ENCODE measurements at regions not wholly inside any gene's neighbourhood (a gene's known extent, or its start where the extent isn't known, plus 50 kb on each side); places are given as distances from the start of the nearest gene placed in this dataset.
"Not testable (repeated sequence)": the region's sequence is repeated elsewhere in the genome, so short reads cannot be mapped to it uniquely, and the experiment has no call there.

GRCh38 chr3:110015231-110015963, 678.1 kb upstream of the DPPA4 start:
- H3K4me3 ChIP-seq (ENCODE audit: low read length in 2 of 2) = no peak overlapping the region
- H3K9ac ChIP-seq (ENCODE audit: low read depth in 1 of 2, low read length in 2 of 2) = no peak overlapping the region
- H3K27ac ChIP-seq (ENCODE audit: low read depth in 2 of 2, low read length in 2 of 2) = no peak overlapping the region
- no peaks in the 10 kb centered on the region for H3K9me3 ChIP-seq (ENCODE audit: control insufficient read depth in 2 of 2, low read length in 2 of 2)
- H3K36me3 ChIP-seq (ENCODE audit: control insufficient read depth in 2 of 2, insufficient read depth in 2 of 2, low read length in 2 of 2) = no peaks in the 10 kb centered on the region
- no peaks in the 10 kb centered on the region for H3K4me1 ChIP-seq (ENCODE audit: control insufficient read depth in 2 of 2, insufficient read depth in 2 of 2, low read length in 2 of 2)
- H3K27me3 ChIP-seq (ENCODE audit: control insufficient read depth in 2 of 2, insufficient read depth in 2 of 2, low read length in 2 of 2) = no peaks in the 10 kb centered on the region

- Histone ChIP-seq H3K9ac (ENCODE audit: low read depth in 1 of 2, low read length in 2 of 2) (no peak overlapping the region), H3K27me3 (ENCODE audit: control insufficient read depth in 2 of 2, insufficient read depth in 2 of 2, low read length in 2 of 2) (no peaks in the 10 kb centered on the region), H3K9me3 (ENCODE audit: control insufficient read depth in 2 of 2, low read length in 2 of 2) (no peaks in the 10 kb centered on the region), H3K4me3 (ENCODE audit: low read length in 2 of 2) (no peak overlapping the region), H3K4me1 (ENCODE audit: control insufficient read depth in 2 of 2, insufficient read depth in 2 of 2, low read length in 2 of 2) (no peaks in the 10 kb centered on the region), H3K27ac (ENCODE audit: low read depth in 2 of 2, low read length in 2 of 2) (no peak overlapping the region), H3K36me3 (ENCODE audit: control insufficient read depth in 2 of 2, insufficient read depth in 2 of 2, low read length in 2 of 2) (no peaks in the 10 kb centered on the region)
These were observed 679.0 kb upstream of the DPPA4 start for GRCh38 chr3:110016235-110016815.

GRCh38 chr3:110017304-110017703, 680.0 kb upstream of the DPPA4 start:
- H3K9ac ChIP-seq (ENCODE audit: low read depth in 1 of 2, low read length in 2 of 2) = no peak overlapping the region
- no peaks in the 10 kb centered on the region for H3K36me3 ChIP-seq (ENCODE audit: control insufficient read depth in 2 of 2, insufficient read depth in 2 of 2, low read length in 2 of 2)
- no peak overlapping the region for H3K4me3 ChIP-seq (ENCODE audit: low read length in 2 of 2)
- no peaks in the 10 kb centered on the region for H3K9me3 ChIP-seq (ENCODE audit: control insufficient read depth in 2 of 2, low read length in 2 of 2)
- H3K27me3 ChIP-seq (ENCODE audit: control insufficient read depth in 2 of 2, insufficient read depth in 2 of 2, low read length in 2 of 2) = no peaks in the 10 kb centered on the region
- H3K27ac ChIP-seq (ENCODE audit: low read depth in 2 of 2, low read length in 2 of 2) = no peak overlapping the region
- no peaks in the 10 kb centered on the region for H3K4me1 ChIP-seq (ENCODE audit: control insufficient read depth in 2 of 2, insufficient read depth in 2 of 2, low read length in 2 of 2)

- no peaks in the 10 kb centered on the region for H3K9me3 ChIP-seq (ENCODE audit: control insufficient read depth in 2 of 2, low read length in 2 of 2)
- no peaks in the 10 kb centered on the region for H3K27me3 ChIP-seq (ENCODE audit: control insufficient read depth in 2 of 2, insufficient read depth in 2 of 2, low read length in 2 of 2)
- no peak overlapping the region for H3K4me3 ChIP-seq (ENCODE audit: low read length in 2 of 2)
These were observed 684.3 kb upstream of the DPPA4 start for GRCh38 chr3:110021659-110022058.

GRCh38 chr3:110023022-110023421, 685.7 kb upstream of the DPPA4 start:
- not testable (repeated sequence) for H3K9ac ChIP-seq (ENCODE audit: low read depth in 1 of 2, low read length in 2 of 2); H3K4me1 ChIP-seq (ENCODE audit: control insufficient read depth in 2 of 2, insufficient read depth in 2 of 2, low read length in 2 of 2); H3K36me3 ChIP-seq (ENCODE audit: control insufficient read depth in 2 of 2, insufficient read depth in 2 of 2, low read length in 2 of 2); H3K27me3 ChIP-seq (ENCODE audit: control insufficient read depth in 2 of 2, insufficient read depth in 2 of 2, low read length in 2 of 2); H3K9me3 ChIP-seq (ENCODE audit: control insufficient read depth in 2 of 2, low read length in 2 of 2); H3K27ac ChIP-seq (ENCODE audit: low read depth in 2 of 2, low read length in 2 of 2); H3K4me3 ChIP-seq (ENCODE audit: low read length in 2 of 2)

More at GRCh38 chr3:110021659-110022058, 684.3 kb upstream of the DPPA4 start:
- H3K4me1 ChIP-seq (ENCODE audit: control insufficient read depth in 2 of 2, insufficient read depth in 2 of 2, low read length in 2 of 2) = no peaks in the 10 kb centered on the region
- H3K9ac ChIP-seq (ENCODE audit: low read depth in 1 of 2, low read length in 2 of 2) = no peak overlapping the region
- H3K27ac ChIP-seq (ENCODE audit: low read depth in 2 of 2, low read length in 2 of 2) = no peak overlapping the region
- no peaks in the 10 kb centered on the region for H3K36me3 ChIP-seq (ENCODE audit: control insufficient read depth in 2 of 2, insufficient read depth in 2 of 2, low read length in 2 of 2)

- Histone ChIP-seq H3K27ac (ENCODE audit: low read depth in 2 of 2, low read length in 2 of 2) (no peak overlapping the region), H3K4me3 (ENCODE audit: low read length in 2 of 2) (no peak overlapping the region), H3K27me3 (ENCODE audit: control insufficient read depth in 2 of 2, insufficient read depth in 2 of 2, low read length in 2 of 2) (no peaks in the 10 kb centered on the region), H3K9me3 (ENCODE audit: control insufficient read depth in 2 of 2, low read length in 2 of 2) (no peaks in the 10 kb centered on the region), H3K36me3 (ENCODE audit: control insufficient read depth in 2 of 2, insufficient read depth in 2 of 2, low read length in 2 of 2) (no peaks in the 10 kb centered on the region), H3K9ac (ENCODE audit: low read depth in 1 of 2, low read length in 2 of 2) (no peak overlapping the region), H3K4me1 (ENCODE audit: control insufficient read depth in 2 of 2, insufficient read depth in 2 of 2, low read length in 2 of 2) (no peaks in the 10 kb centered on the region)
These were observed 689.1 kb upstream of the DPPA4 start for GRCh38 chr3:110026421-110026820.

GRCh38 chr3:110027446-110028080, 690.2 kb upstream of the DPPA4 start:
- Histone ChIP-seq H3K9ac (ENCODE audit: low read depth in 1 of 2, low read length in 2 of 2) (no peak overlapping the region), H3K4me1 (ENCODE audit: control insufficient read depth in 2 of 2, insufficient read depth in 2 of 2, low read length in 2 of 2) (no peaks in the 10 kb centered on the region), H3K36me3 (ENCODE audit: control insufficient read depth in 2 of 2, insufficient read depth in 2 of 2, low read length in 2 of 2) (no peaks in the 10 kb centered on the region), H3K27me3 (ENCODE audit: control insufficient read depth in 2 of 2, insufficient read depth in 2 of 2, low read length in 2 of 2) (no peaks in the 10 kb centered on the region), H3K27ac (ENCODE audit: low read depth in 2 of 2, low read length in 2 of 2) (no peak overlapping the region), H3K9me3 (ENCODE audit: control insufficient read depth in 2 of 2, low read length in 2 of 2) (no peaks in the 10 kb centered on the region), H3K4me3 (ENCODE audit: low read length in 2 of 2) (no peak overlapping the region)

GRCh38 chr3:110031975-110032374, 694.6 kb upstream of the DPPA4 start:
- H3K4me3 ChIP-seq (ENCODE audit: low read length in 2 of 2) = no peak overlapping the region
- no peaks in the 10 kb centered on the region for H3K36me3 ChIP-seq (ENCODE audit: control insufficient read depth in 2 of 2, insufficient read depth in 2 of 2, low read length in 2 of 2)
- H3K9ac ChIP-seq (ENCODE audit: low read depth in 1 of 2, low read length in 2 of 2) = no peak overlapping the region
- H3K4me1 ChIP-seq (ENCODE audit: control insufficient read depth in 2 of 2, insufficient read depth in 2 of 2, low read length in 2 of 2) = no peaks in the 10 kb centered on the region
- H3K27me3 ChIP-seq (ENCODE audit: control insufficient read depth in 2 of 2, insufficient read depth in 2 of 2, low read length in 2 of 2) = no peaks in the 10 kb centered on the region
- H3K9me3 ChIP-seq (ENCODE audit: control insufficient read depth in 2 of 2, low read length in 2 of 2) = no peaks in the 10 kb centered on the region
- H3K27ac ChIP-seq (ENCODE audit: low read depth in 2 of 2, low read length in 2 of 2) = no peak overlapping the region

GRCh38 chr3:110059431-110059830, 722.1 kb upstream of the DPPA4 start:
- no peaks in the 10 kb centered on the region for H3K4me1 ChIP-seq (ENCODE audit: control insufficient read depth in 2 of 2, insufficient read depth in 2 of 2, low read length in 2 of 2)
- H3K36me3 ChIP-seq (ENCODE audit: control insufficient read depth in 2 of 2, insufficient read depth in 2 of 2, low read length in 2 of 2) = no peaks in the 10 kb centered on the region
- no peak overlapping the region for H3K9ac ChIP-seq (ENCODE audit: low read depth in 1 of 2, low read length in 2 of 2)
- H3K9me3 ChIP-seq (ENCODE audit: control insufficient read depth in 2 of 2, low read length in 2 of 2) = no peaks in the 10 kb centered on the region
- H3K27me3 ChIP-seq (ENCODE audit: control insufficient read depth in 2 of 2, insufficient read depth in 2 of 2, low read length in 2 of 2) = no peaks in the 10 kb centered on the region
- H3K27ac ChIP-seq (ENCODE audit: low read depth in 2 of 2, low read length in 2 of 2) = no peak overlapping the region
- H3K4me3 ChIP-seq (ENCODE audit: low read length in 2 of 2) = no peak overlapping the region

GRCh38 chr3:110062716-110063115, 725.4 kb upstream of the DPPA4 start:
- no peak overlapping the region for H3K4me3 ChIP-seq (ENCODE audit: low read length in 2 of 2)
- H3K9ac ChIP-seq (ENCODE audit: low read depth in 1 of 2, low read length in 2 of 2) = no peak overlapping the region
- no peaks in the 10 kb centered on the region for H3K4me1 ChIP-seq (ENCODE audit: control insufficient read depth in 2 of 2, insufficient read depth in 2 of 2, low read length in 2 of 2)
- H3K27ac ChIP-seq (ENCODE audit: low read depth in 2 of 2, low read length in 2 of 2) = no peak overlapping the region
- no peaks in the 10 kb centered on the region for H3K36me3 ChIP-seq (ENCODE audit: control insufficient read depth in 2 of 2, insufficient read depth in 2 of 2, low read length in 2 of 2)
- H3K27me3 ChIP-seq (ENCODE audit: control insufficient read depth in 2 of 2, insufficient read depth in 2 of 2, low read length in 2 of 2) = no peaks in the 10 kb centered on the region
- H3K9me3 ChIP-seq (ENCODE audit: control insufficient read depth in 2 of 2, low read length in 2 of 2) = no peaks in the 10 kb centered on the region
